Superior temporal gyrus (tissue), 1 donor: ENCODE measurements at regions not wholly inside any gene's neighbourhood (a gene's known extent, or its start where the extent isn't known, plus 50 kb on each side); places are given as distances from the start of the nearest gene placed in this dataset.
"Not testable (repeated sequence)": the region's sequence is repeated elsewhere in the genome, so short reads cannot be mapped to it uniquely, and the experiment has no call there.

Source experiments
- DNase-seq: peaks from one replicate; pipeline ENCODE4 v3.0.0-alpha.2; 2016; ENCODE audit errors: extremely low spot score

GRCh38 chr14:71776471-71777360 is 155.5 kb upstream of the RGS6 start:
- DNase-seq, result no peak

- DNase-seq, result no peak
Measured at GRCh38 chr14:71780075-71780474, 152.2 kb upstream of the RGS6 start.

- no peak for DNase-seq
Measured at GRCh38 chr14:71780822-71781221, 151.4 kb upstream of the RGS6 start.

GRCh38 chr14:71783088-71783487 is 149.1 kb upstream of the RGS6 start:
- no peak for DNase-seq

- DNase-seq, result no peak
Measured at GRCh38 chr14:71783786-71784185, 148.4 kb upstream of the RGS6 start.

- no peak for DNase-seq
Measured at GRCh38 chr14:71789005-71789404, 143.2 kb upstream of the RGS6 start.

- DNase-seq, result peak; percentile 18
Measured at GRCh38 chr14:71799841-71800240, 132.4 kb upstream of the RGS6 start.

GRCh38 chr14:71800878-71801277 is 131.4 kb upstream of the RGS6 start:
- DNase-seq, result no peak

- no peak for DNase-seq
Measured at GRCh38 chr14:71803539-71804260, 128.5 kb upstream of the RGS6 start.

- DNase-seq, result no peak
Measured at GRCh38 chr14:71804992-71805391, 127.2 kb upstream of the RGS6 start.

- DNase-seq, result not testable (repeated sequence)
Measured at GRCh38 chr14:71807049-71807448, 125.2 kb upstream of the RGS6 start.

GRCh38 chr14:71810800-71811199 is 121.4 kb upstream of the RGS6 start:
- DNase-seq, result not testable (repeated sequence)

- no peak for DNase-seq
Measured at GRCh38 chr14:71812693-71813092, 119.5 kb upstream of the RGS6 start.

- DNase-seq, result no peak
Measured at GRCh38 chr14:71815110-71815509, 117.1 kb upstream of the RGS6 start.

GRCh38 chr14:71824816-71825215 is 107.4 kb upstream of the RGS6 start:
- DNase-seq, result no peak

- DNase-seq, result no peak
Measured at GRCh38 chr14:71833476-71833875, 98.8 kb upstream of the RGS6 start.

- no peak for DNase-seq
Measured at GRCh38 chr14:71834284-71835204, 97.7 kb upstream of the RGS6 start.

- DNase-seq, result no peak
Measured at GRCh38 chr14:71852181-71852580, 80.0 kb upstream of the RGS6 start.

GRCh38 chr14:71855399-71856036 is 76.7 kb upstream of the RGS6 start:
- peak; percentile 31 for DNase-seq

- DNase-seq, result no peak
Measured at GRCh38 chr14:71856199-71856919, 75.9 kb upstream of the RGS6 start.

GRCh38 chr14:71863049-71863448 is 69.2 kb upstream of the RGS6 start:
- no peak for DNase-seq
